Fibroblast of lung (primary cell): ENCODE measurements at regions not wholly inside any gene's neighbourhood (a gene's known extent, or its start where the extent isn't known, plus 50 kb on each side); places are given as distances from the start of the nearest gene placed in this dataset.
A peak's percentile ranks its signal among the peaks of the same experiment; 100 is the strongest.

Experiments used
- DNase-seq, 2 donors: peaks; one replicate each; pipeline versions ENCODE4 v3.0.0 to v3.0.0-alpha.2; 2010; ENCODE audit warnings: low read depth in 2 of 2
- H2AFZ ChIP-seq: 2 replicates; pipeline ENCODE4 v1.5.1; 2012; ENCODE audit warnings: low read length, control low read depth, inconsistent platforms
- H3K27ac ChIP-seq: 2 replicates; pipeline ENCODE4 v1.5.1; 2011; ENCODE audit warnings: low read length, control low read depth; ENCODE audit not compliant: insufficient read depth
- H3K27me3 ChIP-seq: 2 replicates; pipeline ENCODE4 v1.5.1; 2011; ENCODE audit warnings: mild to moderate bottlenecking, low read length; ENCODE audit not compliant: control insufficient read depth, insufficient read depth
- H3K36me3 ChIP-seq: 2 replicates; pipeline ENCODE4 v1.5.1; 2011; ENCODE audit warnings: low read length; ENCODE audit not compliant: control insufficient read depth, insufficient read depth
- H3K4me1 ChIP-seq: 2 replicates; pipeline ENCODE4 v1.5.1; 2011; ENCODE audit warnings: low read length; ENCODE audit not compliant: control insufficient read depth, insufficient read depth; ENCODE audit errors: extremely low read depth
- H3K4me2 ChIP-seq: 2 replicates; pipeline ENCODE4 v1.5.1; 2011; ENCODE audit warnings: low read length, control low read depth; ENCODE audit not compliant: insufficient read depth; ENCODE audit errors: extremely low read depth
- H3K4me3 ChIP-seq, 4 experiments: fragments of 200-600 bp in 1 of 4; sonication (generic) in 1 of 4; replicated peaks in 1 of 4; 2 replicates each; pipeline ENCODE4 v1.5.1; 2011 to 2016; ENCODE audit warnings: low read length in 4 of 4, low read depth in 3 of 4, mild to moderate bottlenecking in 3 of 4, control low read depth in 2 of 4, inconsistent platforms in 1 of 4, mixed read lengths in 1 of 4; ENCODE audit not compliant: insufficient read depth in 1 of 4; ENCODE audit errors: control extremely low read depth in 1 of 4
- H3K79me2 ChIP-seq: 2 replicates; pipeline ENCODE4 v1.5.1; 2012; ENCODE audit warnings: mild to moderate bottlenecking, low read length, inconsistent platforms; ENCODE audit not compliant: control insufficient read depth, insufficient read depth
- H3K9ac ChIP-seq: 2 replicates; pipeline ENCODE4 v1.5.1; 2011; ENCODE audit warnings: mild to moderate bottlenecking, low read length, control low read depth; ENCODE audit not compliant: insufficient read depth
- H3K9me3 ChIP-seq: 2 replicates; pipeline ENCODE4 v1.5.1; 2012; ENCODE audit warnings: low read depth, low read length; ENCODE audit not compliant: control insufficient read depth, insufficient read depth
- H4K20me1 ChIP-seq: 2 replicates; pipeline ENCODE4 v1.5.1; 2011; ENCODE audit warnings: low read length; ENCODE audit not compliant: control insufficient read depth, insufficient read depth; ENCODE audit errors: extremely low read depth
- EZH2 ChIP-seq: IDR thresholded peaks from 2 replicates; pipeline ENCODE4 v1.5.1; 2012; ENCODE audit warnings: low read length, control low read depth, mild to moderate bottlenecking; ENCODE audit errors: missing control alignments
- TF ChIP-seq, protein P1 (sequence below), 2 donors: IDR thresholded peaks in 1 of 2; conservative IDR thresholded peaks in 1 of 2; 1 replicate in 1 of 2; 2 replicates in 1 of 2; pipeline ENCODE4 v1.5.1; 2011 to 2012; ENCODE audit warnings: low read length in 2 of 2, control low read depth in 1 of 2, inconsistent platforms in 1 of 2, low read depth in 1 of 2, mild to moderate bottlenecking in 1 of 2

- Histone ChIP-seq H3K4me2 (no peak overlapping the region), H3K27ac (no peak overlapping the region), H2AFZ (no peak overlapping the region), H3K4me1 (peaks cover 22% of the 10 kb centered on the region), H3K36me3 (no peaks in the 10 kb centered on the region), H4K20me1 (no peaks in the 10 kb centered on the region), H3K79me2 (no peaks in the 10 kb centered on the region), H3K9me3 (no peaks in the 10 kb centered on the region), H3K27me3 (no peaks in the 10 kb centered on the region), H3K4me3 (no peak overlapping the region), H3K9ac (no peak overlapping the region)
- peak in 1 of 2 donors; percentile 33 for DNase-seq
- TF ChIP-seq EZH2, result no peak
- TF ChIP-seq, protein P1, sequence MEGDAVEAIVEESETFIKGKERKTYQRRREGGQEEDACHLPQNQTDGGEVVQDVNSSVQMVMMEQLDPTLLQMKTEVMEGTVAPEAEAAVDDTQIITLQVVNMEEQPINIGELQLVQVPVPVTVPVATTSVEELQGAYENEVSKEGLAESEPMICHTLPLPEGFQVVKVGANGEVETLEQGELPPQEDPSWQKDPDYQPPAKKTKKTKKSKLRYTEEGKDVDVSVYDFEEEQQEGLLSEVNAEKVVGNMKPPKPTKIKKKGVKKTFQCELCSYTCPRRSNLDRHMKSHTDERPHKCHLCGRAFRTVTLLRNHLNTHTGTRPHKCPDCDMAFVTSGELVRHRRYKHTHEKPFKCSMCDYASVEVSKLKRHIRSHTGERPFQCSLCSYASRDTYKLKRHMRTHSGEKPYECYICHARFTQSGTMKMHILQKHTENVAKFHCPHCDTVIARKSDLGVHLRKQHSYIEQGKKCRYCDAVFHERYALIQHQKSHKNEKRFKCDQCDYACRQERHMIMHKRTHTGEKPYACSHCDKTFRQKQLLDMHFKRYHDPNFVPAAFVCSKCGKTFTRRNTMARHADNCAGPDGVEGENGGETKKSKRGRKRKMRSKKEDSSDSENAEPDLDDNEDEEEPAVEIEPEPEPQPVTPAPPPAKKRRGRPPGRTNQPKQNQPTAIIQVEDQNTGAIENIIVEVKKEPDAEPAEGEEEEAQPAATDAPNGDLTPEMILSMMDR (conservative IDR thresholded peaks at IDR 0.05 in 1 of 2, IDR thresholded peaks at IDR 0.05 in 1 of 2; ENCODE audit: low read depth in 1 of 2, low read length in 2 of 2), result no peak
Observed at GRCh38 chr5:67291671-67292070, 95.1 kb upstream of the CD180 start.

- H3K9ac ChIP-seq, result no peak overlapping the region
- no peak for DNase-seq
- no peak overlapping the region for H3K4me3 ChIP-seq
- TF ChIP-seq, protein P1 (conservative IDR thresholded peaks at IDR 0.05 in 1 of 2, IDR thresholded peaks at IDR 0.05 in 1 of 2; ENCODE audit: low read depth in 1 of 2, low read length in 2 of 2), result no peak
- no peak for TF ChIP-seq EZH2
- H3K79me2 ChIP-seq, result no peaks in the 10 kb centered on the region
- H3K9me3 ChIP-seq, result no peaks in the 10 kb centered on the region
- H2AFZ ChIP-seq, result no peak overlapping the region
- peak overlapping the region; percentile 48 for H3K4me2 ChIP-seq
- no peaks in the 10 kb centered on the region for H4K20me1 ChIP-seq
- no peaks in the 10 kb centered on the region for H3K36me3 ChIP-seq
- H3K27me3 ChIP-seq, result no peaks in the 10 kb centered on the region
- H3K27ac ChIP-seq, result no peak overlapping the region
- H3K4me1 ChIP-seq, result peaks cover 22% of the 10 kb centered on the region
Observed at GRCh38 chr5:67291066-67291465, 94.5 kb upstream of the CD180 start.

- H3K27me3 ChIP-seq, result no peaks in the 10 kb centered on the region
- H3K4me1 ChIP-seq, result peaks cover 22% of the 10 kb centered on the region
- no peak overlapping the region for H3K4me3 ChIP-seq
- no peaks in the 10 kb centered on the region for H3K36me3 ChIP-seq
- no peaks in the 10 kb centered on the region for H3K9me3 ChIP-seq
- DNase-seq, result peak; percentile 57 to 72
- H4K20me1 ChIP-seq, result no peaks in the 10 kb centered on the region
- H3K9ac ChIP-seq, result no peak overlapping the region
- no peak overlapping the region for H3K27ac ChIP-seq
- H3K4me2 ChIP-seq, result peak overlapping the region; percentile 49
- TF ChIP-seq, protein P1 (conservative IDR thresholded peaks at IDR 0.05 in 1 of 2, IDR thresholded peaks at IDR 0.05 in 1 of 2; ENCODE audit: low read depth in 1 of 2, low read length in 2 of 2), result no peak
- no peak for TF ChIP-seq EZH2
- no peaks in the 10 kb centered on the region for H3K79me2 ChIP-seq
- no peak overlapping the region for H2AFZ ChIP-seq
Observed at GRCh38 chr5:67290655-67291054, 94.1 kb upstream of the CD180 start.
